HepG2 (cell line): ENCODE measurements at regions not wholly inside any gene's neighbourhood (a gene's known extent, or its start where the extent isn't known, plus 50 kb on each side); places are given as distances from the start of the nearest gene placed in this dataset.

Source experiments
- CAMTA2 ChIP-seq: sonication (generic); formaldehyde crosslinking; IDR thresholded peaks from 2 replicates; pipeline ENCODE4 v1.4.0; 2020; ENCODE audit warnings: mild to moderate bottlenecking, missing genetic modification reagents, borderline replicate concordance
- CREB1 ChIP-seq, 2 experiments: fragments of 450-650 bp in 1 of 2; IDR thresholded peaks; 2 replicates each; pipeline ENCODE4 v1.6.1; 2016 to 2017; ENCODE audit warnings: control low read depth in 1 of 2, mild to moderate bottlenecking in 1 of 2, missing compliant biosample characterization in 1 of 2, missing genetic modification characterization in 1 of 2
- DR1 ChIP-seq: sonication (generic); formaldehyde crosslinking; IDR thresholded peaks from 2 replicates; pipeline ENCODE4 v1.8.0; 2021; ENCODE audit warnings: mild to moderate bottlenecking, missing genetic modification reagents, inconsistent platforms
- FOXJ3 ChIP-seq: sonication (generic); formaldehyde crosslinking; IDR thresholded peaks from 2 replicates; pipeline ENCODE4 v1.4.0; 2020; ENCODE audit warnings: missing genetic modification reagents, mild to moderate bottlenecking, borderline replicate concordance
- HDAC2 ChIP-seq: sonication (generic); formaldehyde crosslinking; IDR thresholded peaks from 2 replicates; pipeline ENCODE4 v1.4.0; 2020; ENCODE audit warnings: missing genetic modification reagents
- SKI ChIP-seq: fragments of 450-650 bp; IDR thresholded peaks from one replicate; pipeline ENCODE4 v1.6.1; 2018; ENCODE audit warnings: mild to moderate bottlenecking; ENCODE audit not compliant: partially characterized antibody
- SMYD3 ChIP-seq: sonication (generic); formaldehyde crosslinking; IDR thresholded peaks from 2 replicates; pipeline ENCODE4 v1.8.1; 2023; ENCODE audit warnings: mild to moderate bottlenecking, missing genetic modification reagents
- ZBTB7B ChIP-seq: sonication (generic); formaldehyde crosslinking; IDR thresholded peaks from 2 replicates; pipeline ENCODE4 v1.4.0; 2020; ENCODE audit warnings: missing genetic modification reagents
- ZFP36 ChIP-seq: fragments of 150-350 bp; IDR thresholded peaks from 2 replicates; pipeline ENCODE4 v1.6.1; 2018; ENCODE audit warnings: borderline replicate concordance, low read length, low read depth; ENCODE audit not compliant: partially characterized antibody
- ZKSCAN1 ChIP-seq: fragments of 150-350 bp; IDR thresholded peaks from 2 replicates; pipeline ENCODE4 v1.6.1; 2014; ENCODE audit warnings: low read length
- ZNF12 ChIP-seq: sonication (generic); formaldehyde crosslinking; IDR thresholded peaks from 2 replicates; pipeline ENCODE4 v1.5.0; 2020; ENCODE audit warnings: missing genetic modification reagents
- ZNF33B ChIP-seq: sonication (generic); formaldehyde crosslinking; IDR thresholded peaks from 2 replicates; pipeline ENCODE4 v1.5.1; 2020; ENCODE audit warnings: mild to moderate bottlenecking, missing genetic modification reagents
- ZNF546 ChIP-seq: sonication (generic); formaldehyde crosslinking; conservative IDR thresholded peaks from 2 replicates; pipeline ENCODE4 v1.8.1; 2023; ENCODE audit warnings: mild to moderate bottlenecking, missing genetic modification reagents
- ZNF572 ChIP-seq: sonication (generic); formaldehyde crosslinking; IDR thresholded peaks from 2 replicates; pipeline ENCODE4 v1.5.1; 2020; ENCODE audit warnings: mild to moderate bottlenecking, missing genetic modification reagents
- ZZZ3 ChIP-seq: sonication (generic); formaldehyde crosslinking; IDR thresholded peaks from 2 replicates; pipeline ENCODE4 v1.4.0; 2020; ENCODE audit warnings: missing genetic modification reagents, mild to moderate bottlenecking, borderline replicate concordance
- TF ChIP-seq, protein P1 (sequence below): IDR thresholded peaks from 2 replicates; pipeline ENCODE4 v1.6.1; 2016; ENCODE audit warnings: control low read depth
- TF ChIP-seq, protein P2 (sequence below), 2 experiments: sonication (generic) in 1 of 2; formaldehyde crosslinking in 1 of 2; IDR thresholded peaks; 2 replicates each; pipeline versions ENCODE4 v1.4.0 to v1.6.1; 2018 to 2020; ENCODE audit warnings: missing genetic modification reagents in 2 of 2, borderline replicate concordance in 1 of 2, low read depth in 1 of 2, mild to moderate bottlenecking in 1 of 2, missing biosample characterization in 1 of 2
- TF ChIP-seq, protein P3 (sequence below): IDR thresholded peaks from 2 replicates; pipeline ENCODE4 v1.6.1; 2016; ENCODE audit warnings: low read depth
- TF ChIP-seq, protein P4 (sequence below): sonication (generic); formaldehyde crosslinking; IDR thresholded peaks from 2 replicates; pipeline ENCODE4 v1.5.0; 2020; ENCODE audit warnings: mild to moderate bottlenecking, missing genetic modification reagents, borderline replicate concordance
- TF ChIP-seq, protein P5 (sequence below): sonication (generic); formaldehyde crosslinking; IDR thresholded peaks from 2 replicates; pipeline ENCODE4 v1.4.0; 2020; ENCODE audit warnings: low read depth, mild to moderate bottlenecking, missing genetic modification reagents
- TF ChIP-seq, protein P6 (sequence below): fragments of 450-650 bp; IDR thresholded peaks from 2 replicates; pipeline ENCODE4 v1.6.1; 2016

DNA sequence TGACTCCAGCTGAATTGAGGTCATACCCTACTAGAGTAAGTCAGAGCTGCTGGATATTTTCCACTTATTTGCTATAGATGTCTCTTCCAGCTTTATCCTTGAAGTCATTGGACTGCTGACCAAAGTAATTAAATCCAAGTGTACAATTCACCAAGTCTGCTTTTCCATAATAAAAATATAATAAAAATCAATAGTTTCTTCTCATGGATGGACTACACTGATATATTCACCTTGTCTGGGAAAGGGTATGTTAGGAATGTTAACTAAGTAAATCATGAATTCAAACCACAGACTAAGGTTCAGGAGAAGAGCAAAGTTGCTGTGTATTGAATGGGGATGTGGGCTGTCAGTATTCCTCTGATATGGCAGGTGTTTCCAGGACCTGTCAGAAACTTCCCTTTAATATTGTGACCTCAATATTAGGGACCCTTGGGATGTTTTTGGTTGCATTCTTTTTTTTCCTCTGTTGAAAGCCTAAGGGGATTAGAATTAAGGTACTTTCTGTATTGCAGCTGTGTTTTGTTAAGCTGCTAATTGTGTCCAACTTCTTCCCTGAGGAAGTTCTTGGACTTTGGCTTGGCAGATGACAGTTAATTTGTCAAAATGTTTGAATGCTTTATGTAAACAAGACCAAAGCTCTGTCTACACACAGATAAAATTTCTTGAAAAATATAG, 284.0 kb downstream of the ATP23 start (continued):
- TF ChIP-seq ZFP36: no peak
- no peak for TF ChIP-seq ZNF12 (CRISPR knock-in tag)
- TF ChIP-seq, protein P1, sequence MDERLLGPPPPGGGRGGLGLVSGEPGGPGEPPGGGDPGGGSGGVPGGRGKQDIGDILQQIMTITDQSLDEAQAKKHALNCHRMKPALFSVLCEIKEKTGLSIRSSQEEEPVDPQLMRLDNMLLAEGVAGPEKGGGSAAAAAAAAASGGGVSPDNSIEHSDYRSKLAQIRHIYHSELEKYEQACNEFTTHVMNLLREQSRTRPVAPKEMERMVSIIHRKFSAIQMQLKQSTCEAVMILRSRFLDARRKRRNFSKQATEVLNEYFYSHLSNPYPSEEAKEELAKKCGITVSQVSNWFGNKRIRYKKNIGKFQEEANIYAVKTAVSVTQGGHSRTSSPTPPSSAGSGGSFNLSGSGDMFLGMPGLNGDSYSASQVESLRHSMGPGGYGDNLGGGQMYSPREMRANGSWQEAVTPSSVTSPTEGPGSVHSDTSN (CRISPR knock-in tag): peak; percentile 66
- TF ChIP-seq ZBTB7B (CRISPR knock-in tag): no peak
- TF ChIP-seq CREB1 (IDR thresholded peaks at IDR 0.05): no peak
- TF ChIP-seq CREB1 (CRISPR knock-in tag; IDR thresholded peaks at IDR 0.05): 0 out of 2 replicates have a peak, but pooled peaks have one; percentile 36
- TF ChIP-seq ZNF572: no peak
- TF ChIP-seq SMYD3 (CRISPR knock-in tag): peak; percentile 36; the same call in 1 of the 2 replicates
- TF ChIP-seq ZZZ3 (CRISPR knock-in tag): no peak
- TF ChIP-seq CAMTA2 (CRISPR knock-in tag): no peak
- 0 out of 2 replicates have a peak, but pooled peaks have one; percentile 10 for TF ChIP-seq HDAC2 (CRISPR knock-in tag)
- TF ChIP-seq, protein P2, sequence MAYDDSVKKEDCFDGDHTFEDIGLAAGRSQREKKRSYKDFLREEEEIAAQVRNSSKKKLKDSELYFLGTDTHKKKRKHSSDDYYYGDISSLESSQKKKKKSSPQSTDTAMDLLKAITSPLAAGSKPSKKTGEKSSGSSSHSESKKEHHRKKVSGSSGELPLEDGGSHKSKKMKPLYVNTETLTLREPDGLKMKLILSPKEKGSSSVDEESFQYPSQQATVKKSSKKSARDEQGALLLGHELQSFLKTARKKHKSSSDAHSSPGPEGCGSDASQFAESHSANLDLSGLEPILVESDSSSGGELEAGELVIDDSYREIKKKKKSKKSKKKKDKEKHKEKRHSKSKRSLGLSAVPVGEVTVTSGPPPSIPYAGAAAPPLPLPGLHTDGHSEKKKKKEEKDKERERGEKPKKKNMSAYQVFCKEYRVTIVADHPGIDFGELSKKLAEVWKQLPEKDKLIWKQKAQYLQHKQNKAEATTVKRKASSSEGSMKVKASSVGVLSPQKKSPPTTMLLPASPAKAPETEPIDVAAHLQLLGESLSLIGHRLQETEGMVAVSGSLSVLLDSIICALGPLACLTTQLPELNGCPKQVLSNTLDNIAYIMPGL (CRISPR knock-in tag; IDR thresholded peaks at IDR 0.05; ENCODE audit: borderline replicate concordance in 1 of 2, low read depth in 1 of 2): no peak
- peak; percentile 61; the same call in 1 of the 2 replicates for TF ChIP-seq FOXJ3 (CRISPR knock-in tag)
- TF ChIP-seq, protein P3, sequence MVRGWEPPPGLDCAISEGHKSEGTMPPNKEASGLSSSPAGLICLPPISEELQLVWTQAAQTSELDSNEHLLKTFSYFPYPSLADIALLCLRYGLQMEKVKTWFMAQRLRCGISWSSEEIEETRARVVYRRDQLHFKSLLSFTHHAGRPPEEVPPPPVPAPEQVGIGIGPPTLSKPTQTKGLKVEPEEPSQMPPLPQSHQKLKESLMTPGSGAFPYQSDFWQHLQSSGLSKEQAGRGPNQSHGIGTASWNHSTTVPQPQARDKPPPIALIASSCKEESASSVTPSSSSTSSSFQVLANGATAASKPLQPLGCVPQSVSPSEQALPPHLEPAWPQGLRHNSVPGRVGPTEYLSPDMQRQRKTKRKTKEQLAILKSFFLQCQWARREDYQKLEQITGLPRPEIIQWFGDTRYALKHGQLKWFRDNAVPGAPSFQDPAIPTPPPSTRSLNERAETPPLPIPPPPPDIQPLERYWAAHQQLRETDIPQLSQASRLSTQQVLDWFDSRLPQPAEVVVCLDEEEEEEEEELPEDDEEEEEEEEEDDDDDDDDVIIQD (CRISPR knock-in tag): no peak
- TF ChIP-seq ZNF546 (CRISPR knock-in tag): no peak
- TF ChIP-seq ZKSCAN1: no peak
- TF ChIP-seq, protein P4, sequence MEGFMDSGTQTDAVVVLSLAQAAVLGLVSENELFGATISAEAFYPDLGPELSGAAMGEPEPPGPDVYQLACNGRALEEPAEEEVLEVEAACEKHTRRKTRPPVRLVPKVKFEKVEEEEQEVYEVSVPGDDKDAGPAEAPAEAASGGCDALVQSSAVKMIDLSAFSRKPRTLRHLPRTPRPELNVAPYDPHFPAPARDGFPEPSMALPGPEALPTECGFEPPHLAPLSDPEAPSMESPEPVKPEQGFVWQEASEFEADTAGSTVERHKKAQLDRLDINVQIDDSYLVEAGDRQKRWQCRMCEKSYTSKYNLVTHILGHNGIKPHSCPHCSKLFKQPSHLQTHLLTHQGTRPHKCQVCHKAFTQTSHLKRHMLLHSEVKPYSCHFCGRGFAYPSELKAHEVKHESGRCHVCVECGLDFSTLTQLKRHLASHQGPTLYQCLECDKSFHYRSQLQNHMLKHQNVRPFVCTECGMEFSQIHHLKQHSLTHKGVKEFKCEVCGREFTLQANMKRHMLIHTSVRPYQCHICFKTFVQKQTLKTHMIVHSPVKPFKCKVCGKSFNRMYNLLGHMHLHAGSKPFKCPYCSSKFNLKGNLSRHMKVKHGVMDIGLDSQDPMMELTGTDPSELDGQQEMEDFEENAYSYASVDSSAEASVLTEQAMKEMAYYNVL (CRISPR knock-in tag): no peak
- TF ChIP-seq, protein P5, sequence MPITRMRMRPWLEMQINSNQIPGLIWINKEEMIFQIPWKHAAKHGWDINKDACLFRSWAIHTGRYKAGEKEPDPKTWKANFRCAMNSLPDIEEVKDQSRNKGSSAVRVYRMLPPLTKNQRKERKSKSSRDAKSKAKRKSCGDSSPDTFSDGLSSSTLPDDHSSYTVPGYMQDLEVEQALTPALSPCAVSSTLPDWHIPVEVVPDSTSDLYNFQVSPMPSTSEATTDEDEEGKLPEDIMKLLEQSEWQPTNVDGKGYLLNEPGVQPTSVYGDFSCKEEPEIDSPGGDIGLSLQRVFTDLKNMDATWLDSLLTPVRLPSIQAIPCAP (CRISPR knock-in tag): no peak
- TF ChIP-seq SKI: no peak
- TF ChIP-seq, protein P6, sequence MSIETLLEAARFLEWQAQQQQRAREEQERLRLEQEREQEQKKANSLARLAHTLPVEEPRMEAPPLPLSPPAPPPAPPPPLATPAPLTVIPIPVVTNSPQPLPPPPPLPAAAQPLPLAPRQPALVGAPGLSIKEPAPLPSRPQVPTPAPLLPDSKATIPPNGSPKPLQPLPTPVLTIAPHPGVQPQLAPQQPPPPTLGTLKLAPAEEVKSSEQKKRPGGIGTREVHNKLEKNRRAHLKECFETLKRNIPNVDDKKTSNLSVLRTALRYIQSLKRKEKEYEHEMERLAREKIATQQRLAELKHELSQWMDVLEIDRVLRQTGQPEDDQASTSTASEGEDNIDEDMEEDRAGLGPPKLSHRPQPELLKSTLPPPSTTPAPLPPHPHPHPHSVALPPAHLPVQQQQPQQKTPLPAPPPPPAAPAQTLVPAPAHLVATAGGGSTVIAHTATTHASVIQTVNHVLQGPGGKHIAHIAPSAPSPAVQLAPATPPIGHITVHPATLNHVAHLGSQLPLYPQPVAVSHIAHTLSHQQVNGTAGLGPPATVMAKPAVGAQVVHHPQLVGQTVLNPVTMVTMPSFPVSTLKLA: no peak
- no peak for TF ChIP-seq DR1 (CRISPR knock-in tag)
- TF ChIP-seq ZNF33B (CRISPR knock-in tag): no peak
